H9 (cell line): ENCODE measurements at regions not wholly inside any gene's neighbourhood (a gene's known extent, or its start where the extent isn't known, plus 50 kb on each side); places are given as distances from the start of the nearest gene placed in this dataset.

Experiments used
- DNase-seq: peaks from one replicate; pipeline ENCODE4 v3.0.0-alpha.2; 2017
- H2AFZ ChIP-seq: one replicate; pipeline ENCODE4 v1.6.1; 2013; ENCODE audit warnings: mild to moderate bottlenecking, low read length, control low read depth, moderate library complexity
- H2AK5ac ChIP-seq: 2 replicates; pipeline ENCODE4 v1.6.1; 2013; ENCODE audit warnings: low read length, control low read depth, mixed read lengths; ENCODE audit not compliant: insufficient read length
- H2BK120ac ChIP-seq: one replicate; pipeline ENCODE4 v1.6.1; 2013; ENCODE audit warnings: low read depth, mild to moderate bottlenecking, low read length, control low read depth, inconsistent platforms; ENCODE audit not compliant: poor library complexity, severe bottlenecking
- H2BK12ac ChIP-seq: 2 replicates; pipeline ENCODE4 v1.6.1; 2013; ENCODE audit warnings: low read length, control low read depth, mixed read lengths, low read depth; ENCODE audit not compliant: insufficient read length
- H2BK15ac ChIP-seq: 2 replicates; pipeline ENCODE4 v1.6.1; 2013; ENCODE audit warnings: low read depth, low read length, control low read depth
- H2BK20ac ChIP-seq: one replicate; pipeline ENCODE4 v1.6.1; 2013; ENCODE audit warnings: low read depth, mild to moderate bottlenecking, low read length, control low read depth, inconsistent platforms; ENCODE audit not compliant: poor library complexity, severe bottlenecking
- H2BK5ac ChIP-seq: 2 replicates; pipeline ENCODE4 v1.6.1; 2013; ENCODE audit warnings: low read length, control low read depth, mixed read lengths; ENCODE audit not compliant: insufficient read length
- H3K14ac ChIP-seq: 2 replicates; pipeline ENCODE4 v1.6.1; 2013; ENCODE audit warnings: low read length, control low read depth; ENCODE audit not compliant: insufficient read depth
- H3K18ac ChIP-seq: 2 replicates; pipeline ENCODE4 v1.6.1; 2013; ENCODE audit warnings: low read depth, mild to moderate bottlenecking, mixed read lengths, low read length, control low read depth; ENCODE audit not compliant: insufficient read length
- H3K23ac ChIP-seq: 2 replicates; pipeline ENCODE4 v1.6.1; 2013; ENCODE audit warnings: low read length, control low read depth, mixed read lengths, low read depth; ENCODE audit not compliant: insufficient read length
- H3K23me2 ChIP-seq: 2 replicates; pipeline ENCODE4 v1.6.1; 2013; ENCODE audit warnings: low read depth, mild to moderate bottlenecking, mixed read lengths, low read length, control low read depth; ENCODE audit not compliant: insufficient read length, poor library complexity, severe bottlenecking
- H3K27ac ChIP-seq: 2 replicates; pipeline ENCODE4 v1.5.1; 2013; ENCODE audit warnings: low read length, control low read depth, mixed read lengths, low read depth; ENCODE audit not compliant: insufficient read length
- H3K27me3 ChIP-seq: 2 replicates; pipeline ENCODE4 v1.6.1; 2013; ENCODE audit warnings: low read length, control low read depth, inconsistent platforms; ENCODE audit not compliant: insufficient read depth
- H3K4ac ChIP-seq: 2 replicates; pipeline ENCODE4 v1.6.1; 2013; ENCODE audit warnings: low read depth, mild to moderate bottlenecking, control low read depth, inconsistent platforms, low read length, moderate library complexity
- H3K4me1 ChIP-seq: 2 replicates; pipeline ENCODE4 v1.6.1; 2013; ENCODE audit warnings: low read length, control low read depth, inconsistent platforms; ENCODE audit not compliant: insufficient read depth
- H3K4me2 ChIP-seq: 2 replicates; pipeline ENCODE4 v1.6.1; 2013; ENCODE audit warnings: low read length, control low read depth, mixed read lengths; ENCODE audit not compliant: insufficient read length, insufficient read depth
- H3K56ac ChIP-seq: 2 replicates; pipeline ENCODE4 v1.6.1; 2013; ENCODE audit warnings: low read depth, mild to moderate bottlenecking, mixed read lengths, low read length, control low read depth; ENCODE audit not compliant: insufficient read length
- H3K79me1 ChIP-seq: 2 replicates; pipeline ENCODE4 v1.6.1; 2013; ENCODE audit warnings: low read depth, mild to moderate bottlenecking, moderate library complexity, low read length, control low read depth, inconsistent platforms; ENCODE audit not compliant: insufficient read depth, poor library complexity, severe bottlenecking
- H3K79me2 ChIP-seq: 2 replicates; pipeline ENCODE4 v1.6.1; 2013; ENCODE audit warnings: low read length, control low read depth, inconsistent platforms; ENCODE audit not compliant: insufficient read depth
- H3K9ac ChIP-seq: 2 replicates; pipeline ENCODE4 v1.6.1; 2013; ENCODE audit warnings: low read length, control low read depth, mixed read lengths; ENCODE audit not compliant: insufficient read length; ENCODE audit errors: extremely low read depth
- H3K9me3 ChIP-seq: one replicate; pipeline ENCODE4 v1.6.1; 2013; ENCODE audit warnings: low read depth, low read length, inconsistent platforms; ENCODE audit not compliant: control insufficient read depth
- H3T11ph ChIP-seq: one replicate; pipeline ENCODE4 v1.6.1; 2013; ENCODE audit warnings: mild to moderate bottlenecking, low read length, control low read depth, inconsistent platforms
- H4K20me1 ChIP-seq: one replicate; pipeline ENCODE4 v1.6.1; 2013; ENCODE audit not compliant: control insufficient read depth, insufficient read length, insufficient read depth
- H4K5ac ChIP-seq: 2 replicates; pipeline ENCODE4 v1.6.1; 2013; ENCODE audit warnings: low read depth, mild to moderate bottlenecking, mixed read lengths, low read length, control low read depth; ENCODE audit not compliant: insufficient read length
- H4K8ac ChIP-seq: replicated peaks from 2 replicates; pipeline ENCODE4 v1.6.1; 2013; ENCODE audit warnings: low read length, control low read depth, mixed read lengths, low read depth; ENCODE audit not compliant: insufficient read length
- H4K91ac ChIP-seq: 2 replicates; pipeline ENCODE4 v1.6.1; 2013; ENCODE audit warnings: low read depth, mild to moderate bottlenecking, moderate library complexity, mixed read lengths, low read length, control low read depth; ENCODE audit not compliant: insufficient read length
- H3K27ac Mint-ChIP-seq, 3 experiments: 2 replicates in 2 of 3; 3 replicates in 1 of 3; pipeline ENCODE4 v1.8.0; 2020 to 2021; ENCODE audit warnings: mixed read lengths in 3 of 3, mild to moderate bottlenecking in 1 of 3, moderate library complexity in 1 of 3
- H3K27me3 Mint-ChIP-seq: 2 replicates; pipeline ENCODE4 v1.8.0; 2021; ENCODE audit warnings: low read depth, mild to moderate bottlenecking, moderate library complexity, mixed read lengths
- H3K36me3 Mint-ChIP-seq, 3 experiments: 2 replicates in 2 of 3; 3 replicates in 1 of 3; pipeline ENCODE4 v1.8.0; 2020 to 2021; ENCODE audit warnings: low read depth in 3 of 3, mixed read lengths in 3 of 3; ENCODE audit not compliant: insufficient read depth in 1 of 3
- H3K4me1 Mint-ChIP-seq, 2 experiments: 2 replicates each; pipeline ENCODE4 v1.8.0; 2020; ENCODE audit warnings: mixed read lengths in 2 of 2
- H3K4me3 Mint-ChIP-seq, 2 experiments: 2 replicates in 1 of 2; 3 replicates in 1 of 2; pipeline ENCODE4 v1.8.0; 2020 to 2021; ENCODE audit warnings: mild to moderate bottlenecking in 2 of 2, mixed read lengths in 2 of 2, moderate library complexity in 1 of 2
- H3K9me3 Mint-ChIP-seq, 2 experiments: 2 replicates in 1 of 2; 3 replicates in 1 of 2; pipeline ENCODE4 v1.8.0; 2020; ENCODE audit warnings: mild to moderate bottlenecking in 2 of 2, mixed read lengths in 2 of 2, moderate library complexity in 1 of 2
- WGBS: extraction: QIAGEN DNeasy Blood & Tissue Kit; methylation state at CpG from one replicate; pipeline ENCODE4 v1.1.7; 2013; ENCODE audit warnings: missing lambda C conversion rate, low lambda C conversion rate, mixed read lengths; ENCODE audit not compliant: insufficient read length; ENCODE audit errors: extremely low coverage; 5-methylcytosine and 5-hydroxymethylcytosine counted together
- TF ChIP-seq, protein P1 (sequence below): fragments of 200-600 bp; sonication (generic); conservative IDR thresholded peaks from 3 replicates; pipeline ENCODE4 v1.8.0; 2021; ENCODE audit warnings: antibody characterized with exemption, mild to moderate bottlenecking

DNA sequence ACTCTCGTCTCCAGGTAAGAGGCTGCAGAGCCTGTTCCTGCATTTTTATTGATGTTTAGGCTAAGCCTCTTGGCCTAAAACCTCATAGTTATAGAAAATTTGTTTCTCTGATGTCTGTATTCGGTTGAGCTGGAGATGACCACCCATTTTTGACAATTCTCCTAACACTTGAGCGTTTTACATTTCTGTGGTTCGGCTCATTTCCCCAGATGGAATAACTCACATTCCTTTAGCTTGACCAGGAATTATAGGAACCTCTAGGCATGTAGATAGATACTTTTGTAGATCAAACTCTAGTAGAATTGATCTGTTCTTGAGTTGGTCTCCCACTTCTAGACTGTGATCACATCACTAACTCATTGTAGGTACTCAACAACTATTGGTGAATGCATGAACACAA is 172.6 kb upstream of the CADM1 start:
- Histone ChIP-seq H2BK120ac (no peak overlapping the region), H3K23ac (no peak overlapping the region), H2BK20ac (no peak overlapping the region), H4K8ac (no peak overlapping the region), H4K20me1 (no peaks in the 10 kb centered on the region), H3K9ac (no peak overlapping the region), H3T11ph (no peak overlapping the region), H3K56ac (no peak overlapping the region), H4K91ac (no peak overlapping the region), H3K14ac (no peak overlapping the region), H3K79me1 (no peaks in the 10 kb centered on the region), H2BK15ac (no peak overlapping the region), H2AFZ (no peak overlapping the region), H3K27ac (no peak overlapping the region), H3K4me2 (no peak overlapping the region), H3K18ac (no peak overlapping the region), H3K4me1 (no peaks in the 10 kb centered on the region; the same call in 1 of the 2 replicates), H3K9me3 (no peaks in the 10 kb centered on the region), H3K4ac (no peak overlapping the region), H3K27me3 (no peaks in the 10 kb centered on the region), H3K79me2 (no peaks in the 10 kb centered on the region), H4K5ac (no peak overlapping the region), H2BK12ac (no peak overlapping the region), H2BK5ac (no peak overlapping the region), H2AK5ac (no peak overlapping the region), H3K23me2 (no peaks in the 10 kb centered on the region)
- H3K9me3 Mint-ChIP-seq: no peaks in the 10 kb centered on the region; a peak in 1 of 5 replicates
- H3K36me3 Mint-ChIP-seq: no peaks in the 10 kb centered on the region
- WGBS: no CpG with 5 or more reads among the region's 4 CpGs
- DNase-seq: no peak
- H3K4me1 Mint-ChIP-seq: peaks cover 14 to 29% of the 10 kb centered on the region in 2 experiments
- no peak overlapping the region; a peak in 1 of 7 replicates for H3K27ac Mint-ChIP-seq
- peaks cover 9% of the 10 kb centered on the region for H3K27me3 Mint-ChIP-seq
- H3K4me3 Mint-ChIP-seq: no peak overlapping the region
- TF ChIP-seq, protein P1, sequence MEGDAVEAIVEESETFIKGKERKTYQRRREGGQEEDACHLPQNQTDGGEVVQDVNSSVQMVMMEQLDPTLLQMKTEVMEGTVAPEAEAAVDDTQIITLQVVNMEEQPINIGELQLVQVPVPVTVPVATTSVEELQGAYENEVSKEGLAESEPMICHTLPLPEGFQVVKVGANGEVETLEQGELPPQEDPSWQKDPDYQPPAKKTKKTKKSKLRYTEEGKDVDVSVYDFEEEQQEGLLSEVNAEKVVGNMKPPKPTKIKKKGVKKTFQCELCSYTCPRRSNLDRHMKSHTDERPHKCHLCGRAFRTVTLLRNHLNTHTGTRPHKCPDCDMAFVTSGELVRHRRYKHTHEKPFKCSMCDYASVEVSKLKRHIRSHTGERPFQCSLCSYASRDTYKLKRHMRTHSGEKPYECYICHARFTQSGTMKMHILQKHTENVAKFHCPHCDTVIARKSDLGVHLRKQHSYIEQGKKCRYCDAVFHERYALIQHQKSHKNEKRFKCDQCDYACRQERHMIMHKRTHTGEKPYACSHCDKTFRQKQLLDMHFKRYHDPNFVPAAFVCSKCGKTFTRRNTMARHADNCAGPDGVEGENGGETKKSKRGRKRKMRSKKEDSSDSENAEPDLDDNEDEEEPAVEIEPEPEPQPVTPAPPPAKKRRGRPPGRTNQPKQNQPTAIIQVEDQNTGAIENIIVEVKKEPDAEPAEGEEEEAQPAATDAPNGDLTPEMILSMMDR: no peak
